Pancreas (tissue), 10 donors: ENCODE measurements at regions not wholly inside any gene's neighbourhood (a gene's known extent, or its start where the extent isn't known, plus 50 kb on each side); places are given as distances from the start of the nearest gene placed in this dataset.

Experiments used
- ATAC-seq, 4 donors: fragments of 200-7000 bp; cut with Tn5 transposase; one replicate each; pipeline versions ENCODE4 v1.8.0 to v1.9.1; 2020; ENCODE audit warnings: mild to moderate bottlenecking in 4 of 4, moderate library complexity in 4 of 4
- DNase-seq, 6 donors: peaks; one replicate each; pipeline ENCODE4 v3.0.0-alpha.2; 2020
- FAIRE-seq: peaks from 2 replicates; lab custom pipeline; 2012; peaks lifted over from hg19 to GRCh38; lab: Jason Lieb, UNC
- H3K27ac ChIP-seq, 4 donors: fragments of 200-600 bp; sonication (generic); 1 replicate in 3 of 4; 2 replicates in 1 of 4; pipeline versions ENCODE4 v1.5.0 to v1.8.0; 2020
- H3K27me3 ChIP-seq, 4 donors: fragments of 200-600 bp; one replicate each; pipeline ENCODE4 v1.8.0; 2021
- H3K36me3 ChIP-seq, 3 donors: fragments of 200-600 bp; sonication (generic) in 1 of 3; one replicate each; pipeline versions ENCODE4 v1.5.0 to v1.8.0; 2020 to 2021
- H3K4me1 ChIP-seq, 3 donors: fragments of 200-600 bp; one replicate each; pipeline ENCODE4 v1.8.0; 2021
- H3K4me3 ChIP-seq, 4 donors: fragments of 200-600 bp; sonication (generic) in 2 of 4; one replicate each; pipeline versions ENCODE4 v1.5.0 to v1.8.0; 2020 to 2021
- H3K9me3 ChIP-seq, 4 donors: fragments of 200-600 bp; one replicate each; pipeline ENCODE4 v1.8.0; 2021
- WGBS, 2 donors: extraction: QIAGEN DNeasy Blood & Tissue Kit; methylation state at CpG; one replicate each; pipeline ENCODE4 v1.1.7; 2013; 5-methylcytosine and 5-hydroxymethylcytosine counted together
- intact Hi-C, 3 donors: fragments of 100-400 bp; cut with DNase I; formaldehyde crosslinking; loops; one replicate each; pipeline versions ENCODE4 v1.11.1 to v1.14.2; 2022
- TF ChIP-seq, protein P1 (sequence below), 4 donors: fragments of 200-600 bp; sonication (generic) in 3 of 4; IDR thresholded peaks; one replicate each; pipeline versions ENCODE4 v1.5.0 to v1.8.0; 2021; ENCODE audit warnings: antibody characterized with exemption in 4 of 4
- donor health status: healthy with polysubstance abuse.
- donor health status: DM: no; HTN: no; CAD: no; lungs with moderate emphysema.
- donor health status: DM: no; HTN: no; CAD: no.
- donor health status: control.
- donor health status: control.
- donor health status: Bipolar disorder and iron deficiency.
- donor health status: DM: yes; HTN: yes; CAD: no.
- donor health status: DM: no; HTN: no; CAD: no.
- donor health status: DM: no; HTN: no; CAD: no.
- donor health status: DM: yes; HTN: yes; CAD: no.

DNA sequence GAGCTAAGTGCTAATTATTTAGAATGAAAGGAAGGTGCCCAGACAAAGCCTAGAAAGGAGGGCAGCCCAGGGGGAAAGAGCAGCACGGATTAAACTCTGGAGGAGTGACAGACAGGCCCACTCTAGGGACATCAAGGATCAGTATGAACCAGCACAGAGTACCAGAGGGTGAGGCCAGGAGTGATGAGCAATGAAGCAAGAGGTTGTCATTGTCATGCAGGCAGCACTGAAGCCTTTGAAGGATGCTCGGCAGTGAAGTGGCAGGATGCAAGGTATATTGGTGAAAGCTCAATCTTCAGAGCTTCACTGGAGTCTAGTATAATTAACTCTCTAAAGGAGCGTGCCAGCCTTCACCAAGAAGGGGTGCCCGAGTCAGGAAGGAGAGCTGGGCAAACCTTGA lies 112.0 kb upstream of the INHBA start:
- Histone ChIP-seq H3K27ac (no peak overlapping the region), H3K27me3 (no peaks in the 10 kb centered on the region), H3K4me1 (no peaks in the 10 kb centered on the region), H3K36me3 (no peaks in the 10 kb centered on the region), H3K9me3 (no peaks in the 10 kb centered on the region), H3K4me3 (no peak overlapping the region)
- TF ChIP-seq, protein P1, sequence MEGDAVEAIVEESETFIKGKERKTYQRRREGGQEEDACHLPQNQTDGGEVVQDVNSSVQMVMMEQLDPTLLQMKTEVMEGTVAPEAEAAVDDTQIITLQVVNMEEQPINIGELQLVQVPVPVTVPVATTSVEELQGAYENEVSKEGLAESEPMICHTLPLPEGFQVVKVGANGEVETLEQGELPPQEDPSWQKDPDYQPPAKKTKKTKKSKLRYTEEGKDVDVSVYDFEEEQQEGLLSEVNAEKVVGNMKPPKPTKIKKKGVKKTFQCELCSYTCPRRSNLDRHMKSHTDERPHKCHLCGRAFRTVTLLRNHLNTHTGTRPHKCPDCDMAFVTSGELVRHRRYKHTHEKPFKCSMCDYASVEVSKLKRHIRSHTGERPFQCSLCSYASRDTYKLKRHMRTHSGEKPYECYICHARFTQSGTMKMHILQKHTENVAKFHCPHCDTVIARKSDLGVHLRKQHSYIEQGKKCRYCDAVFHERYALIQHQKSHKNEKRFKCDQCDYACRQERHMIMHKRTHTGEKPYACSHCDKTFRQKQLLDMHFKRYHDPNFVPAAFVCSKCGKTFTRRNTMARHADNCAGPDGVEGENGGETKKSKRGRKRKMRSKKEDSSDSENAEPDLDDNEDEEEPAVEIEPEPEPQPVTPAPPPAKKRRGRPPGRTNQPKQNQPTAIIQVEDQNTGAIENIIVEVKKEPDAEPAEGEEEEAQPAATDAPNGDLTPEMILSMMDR (IDR thresholded peaks at IDR 0.05), result no peak
- intact Hi-C loops, result no loop called here
- DNase-seq, result no peak
- WGBS, 2 donors, result 36 to 50% methylated on average over 4 of the region's 4 CpGs
- no peak for ATAC-seq
- no peak for FAIRE-seq

DNA sequence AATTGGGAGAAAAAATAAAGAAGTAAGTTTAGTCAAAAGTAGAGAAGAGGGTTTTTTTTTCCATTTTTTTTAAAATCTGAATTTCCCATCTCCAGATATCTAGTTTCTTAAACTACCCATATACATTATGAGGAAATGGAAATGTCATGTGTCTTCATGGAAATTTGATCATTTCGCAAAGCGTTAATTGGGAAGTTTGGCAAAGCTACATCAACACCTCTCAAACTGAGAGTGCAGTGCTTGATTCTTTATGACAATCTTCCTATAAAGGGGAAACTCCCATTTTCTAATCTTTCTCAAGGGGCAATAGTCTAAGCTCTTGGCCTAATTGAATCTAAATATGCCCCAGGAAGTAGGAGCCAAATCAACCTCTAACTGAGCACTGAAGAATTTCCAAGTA lies 110.4 kb upstream of the INHBA start:
- H3K9me3 ChIP-seq, result no peaks in the 10 kb centered on the region
- no peak for DNase-seq
- FAIRE-seq, result no peak
- 93 to 97% methylated on average over 2 of the region's 2 CpGs for WGBS, 2 donors
- no peaks in the 10 kb centered on the region for H3K4me1 ChIP-seq
- no peak overlapping the region for H3K4me3 ChIP-seq
- TF ChIP-seq, protein P1 (IDR thresholded peaks at IDR 0.05), result no peak
- ATAC-seq, result no peak
- H3K36me3 ChIP-seq, result no peaks in the 10 kb centered on the region
- intact Hi-C loops, result no loop called here
- H3K27ac ChIP-seq, result no peak overlapping the region
- peaks cover 0 to 3% (median 0%) of the 10 kb centered on the region in 4 donors for H3K27me3 ChIP-seq

DNA sequence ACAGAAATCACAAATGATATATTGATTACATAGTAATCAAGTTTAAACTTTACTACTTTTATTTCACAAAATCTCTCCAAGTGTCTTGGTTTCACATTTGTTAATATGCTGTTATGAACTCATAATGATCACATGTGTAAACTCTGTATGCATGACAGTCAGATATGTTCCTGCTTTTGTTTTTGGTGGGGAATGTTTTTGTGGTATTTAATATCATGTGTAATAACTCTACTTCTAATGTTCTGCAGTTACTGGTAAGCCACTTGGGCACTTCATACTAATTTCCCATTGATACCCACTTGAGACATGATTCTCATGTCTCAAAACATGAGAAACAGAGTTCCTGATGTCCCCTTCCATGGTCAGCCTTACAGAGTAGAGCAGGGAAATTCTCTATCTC lies 109.1 kb upstream of the INHBA start:
- H3K9me3 ChIP-seq, result no peaks in the 10 kb centered on the region
- no peak overlapping the region for H3K4me3 ChIP-seq
- peaks cover 0 to 3% (median 0%) of the 10 kb centered on the region in 4 donors for H3K27me3 ChIP-seq
- FAIRE-seq (no peak), ATAC-seq (no peak), DNase-seq (no peak)
- no peaks in the 10 kb centered on the region for H3K4me1 ChIP-seq
- H3K27ac ChIP-seq, result no peak overlapping the region
- intact Hi-C loops, result no loop called here
- H3K36me3 ChIP-seq, result no peaks in the 10 kb centered on the region
- TF ChIP-seq, protein P1 (IDR thresholded peaks at IDR 0.05), result no peak

DNA sequence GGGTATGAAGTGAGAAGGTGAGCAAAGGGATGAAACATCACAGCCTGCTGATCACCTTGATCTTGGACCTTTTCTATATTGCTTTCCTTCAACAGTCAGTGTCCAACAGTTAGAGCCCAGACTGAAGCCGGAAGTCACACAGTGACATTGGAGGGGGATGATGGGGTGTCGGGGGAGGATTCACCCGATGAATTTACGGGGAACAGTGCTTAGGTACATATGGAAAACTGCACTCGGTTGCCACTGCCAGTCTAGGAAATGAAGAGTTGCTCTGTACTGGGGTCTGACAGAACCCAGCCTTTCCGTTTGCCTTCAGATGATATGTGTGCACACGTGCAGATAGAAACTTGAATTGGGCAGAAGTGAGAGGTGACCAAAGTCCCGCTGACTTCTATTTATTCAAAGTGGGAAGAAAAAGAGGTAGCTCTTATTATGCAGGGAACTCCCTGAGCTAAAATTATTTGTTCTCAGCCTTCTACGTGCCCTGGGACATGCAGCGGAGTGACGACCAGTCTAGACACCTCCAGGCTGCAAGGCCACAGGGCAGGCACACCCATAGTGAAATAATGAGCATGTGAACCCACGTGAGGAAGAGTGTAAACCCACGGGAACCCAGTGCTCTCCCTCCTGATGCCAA lies 107.2 kb upstream of the INHBA start:
- TF ChIP-seq, protein P1 (IDR thresholded peaks at IDR 0.05), result no peak
- intact Hi-C loops, result no loop called here
- DNase-seq (no peak), FAIRE-seq (no peak), ATAC-seq (no peak)
- no peaks in the 10 kb centered on the region for H3K4me1 ChIP-seq
- H3K36me3 ChIP-seq, result no peaks in the 10 kb centered on the region
- H3K27ac ChIP-seq, result no peak overlapping the region
- peaks cover 0 to 3% (median 0%) of the 10 kb centered on the region in 4 donors for H3K27me3 ChIP-seq
- WGBS, 2 donors, result 62 to 76% methylated on average over 13 of the region's 13 CpGs
- no peak overlapping the region for H3K4me3 ChIP-seq
- no peaks in the 10 kb centered on the region for H3K9me3 ChIP-seq

DNA sequence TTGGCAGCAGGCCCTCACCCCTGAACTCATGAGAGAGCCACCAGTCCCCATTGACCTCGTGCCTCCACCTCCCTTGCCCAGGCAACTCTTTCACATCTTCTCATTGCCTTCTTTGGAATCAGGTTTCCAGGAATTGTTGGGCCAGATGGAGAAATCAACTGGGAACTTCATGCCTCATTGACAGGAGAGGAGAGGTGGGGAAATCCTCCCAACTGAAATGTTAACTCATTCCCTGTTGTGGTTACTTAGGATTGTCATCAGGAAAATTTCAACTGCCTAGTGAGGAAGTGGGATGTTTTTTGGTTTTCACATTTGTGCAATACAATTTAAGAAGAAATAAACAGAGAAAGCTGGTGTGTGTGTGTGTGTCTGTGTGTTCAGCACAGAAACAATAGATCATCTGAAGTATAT lies 106.6 kb upstream of the INHBA start:
- no peaks in the 10 kb centered on the region for H3K36me3 ChIP-seq
- FAIRE-seq (no peak), DNase-seq (no peak), ATAC-seq (no peak)
- H3K27me3 ChIP-seq, result peaks cover 0 to 3% (median 0%) of the 10 kb centered on the region in 4 donors
- TF ChIP-seq, protein P1 (IDR thresholded peaks at IDR 0.05), result no peak
- H3K4me1 ChIP-seq, result no peaks in the 10 kb centered on the region
- no peak overlapping the region for H3K27ac ChIP-seq
- no peaks in the 10 kb centered on the region for H3K9me3 ChIP-seq
- no peak overlapping the region for H3K4me3 ChIP-seq
- WGBS, 2 donors, result 38 to 44% methylated on average over 1 of the region's 1 CpG
- intact Hi-C loops, result no loop called here
